Activated T-cell treated with anti-CD3 and anti-CD28 coated beads, Interleukin-2, amount 50 U/mL, for 72 hours (primary cell): ENCODE measurements at regions not wholly inside any gene's neighbourhood (a gene's known extent, or its start where the extent isn't known, plus 50 kb on each side); places are given as distances from the start of the nearest gene placed in this dataset.
A peak's percentile ranks its signal among the peaks of the same experiment; 100 is the strongest.

ENCODE experiments used
- ATAC-seq, 2 donors: fragments of 150-1000 bp; cut with Tn5 transposase; replicated peaks in 1 of 2; 2 replicates each; pipeline ENCODE4 v1.10.0; 2021; ENCODE audit warnings: moderate library complexity in 2 of 2, mild to moderate bottlenecking in 1 of 2
- DNase-seq, 2 donors: peaks; one replicate each; pipeline ENCODE4 v3.0.0; 2021 to 2022; ENCODE audit warnings: mixed read lengths in 1 of 2
- H3K27ac Mint-ChIP-seq: one replicate; pipeline ENCODE4 v1.8.0; 2022; ENCODE audit warnings: mild to moderate bottlenecking, moderate library complexity, mixed read lengths
- H3K27me3 Mint-ChIP-seq: one replicate; pipeline ENCODE4 v1.8.0; 2022; ENCODE audit warnings: low read depth, mixed read lengths
- H3K36me3 Mint-ChIP-seq, 2 donors: one replicate each; pipeline ENCODE4 v1.8.0; 2022; ENCODE audit warnings: mixed read lengths in 2 of 2, mild to moderate bottlenecking in 1 of 2; ENCODE audit not compliant: insufficient read depth in 2 of 2
- H3K4me1 Mint-ChIP-seq: one replicate; pipeline ENCODE4 v1.8.0; 2022; ENCODE audit warnings: low read depth, mixed read lengths
- H3K4me3 Mint-ChIP-seq, 2 donors: one replicate each; pipeline ENCODE4 v1.8.0; 2022; ENCODE audit warnings: mild to moderate bottlenecking in 2 of 2, mixed read lengths in 2 of 2, moderate library complexity in 2 of 2
- H3K9me3 Mint-ChIP-seq, 2 donors: one replicate each; pipeline ENCODE4 v1.8.0; 2022; ENCODE audit warnings: mixed read lengths in 2 of 2

GRCh38 chr5:159849437-159850083 lies 66.7 kb upstream of the ADRA1B start:
- Mint-ChIP-seq H3K36me3 (no peaks in the 10 kb centered on the region), H3K4me3 (no peak overlapping the region), H3K27ac (no peak overlapping the region), H3K27me3 (peaks cover 6% of the 10 kb centered on the region), H3K9me3 (peaks cover 0 to 1% of the 10 kb centered on the region in 2 donors), H3K4me1 (no peaks in the 10 kb centered on the region)
- ATAC-seq (no peak), DNase-seq (no peak)

GRCh38 chr5:159850160-159850559 lies 66.1 kb upstream of the ADRA1B start:
- no peak overlapping the region for H3K4me3 Mint-ChIP-seq
- no peaks in the 10 kb centered on the region for H3K4me1 Mint-ChIP-seq
- ATAC-seq = no peak
- peaks cover 6% of the 10 kb centered on the region for H3K27me3 Mint-ChIP-seq
- no peaks in the 10 kb centered on the region for H3K36me3 Mint-ChIP-seq
- no peak overlapping the region for H3K27ac Mint-ChIP-seq
- peaks cover 0 to 1% of the 10 kb centered on the region in 2 donors for H3K9me3 Mint-ChIP-seq
- no peak for DNase-seq

- no peak overlapping the region for H3K4me3 Mint-ChIP-seq
- ATAC-seq (no peak), DNase-seq (no peak)
- H3K27me3 Mint-ChIP-seq = peaks cover 5% of the 10 kb centered on the region
- no peaks in the 10 kb centered on the region for H3K4me1 Mint-ChIP-seq
- no peaks in the 10 kb centered on the region for H3K36me3 Mint-ChIP-seq
- no peak overlapping the region for H3K27ac Mint-ChIP-seq
- H3K9me3 Mint-ChIP-seq = peaks cover 0 to 1% of the 10 kb centered on the region in 2 donors
Measured at GRCh38 chr5:159851053-159851452, 65.2 kb upstream of the ADRA1B start.

GRCh38 chr5:159854916-159855315 lies 61.4 kb upstream of the ADRA1B start:
- Mint-ChIP-seq H3K9me3 (peaks cover 0 to 1% of the 10 kb centered on the region in 2 donors), H3K27me3 (peaks cover 17% of the 10 kb centered on the region), H3K36me3 (no peaks in the 10 kb centered on the region), H3K4me3 (no peak overlapping the region), H3K4me1 (no peaks in the 10 kb centered on the region), H3K27ac (no peak overlapping the region)
- ATAC-seq (no peak), DNase-seq (no peak)

GRCh38 chr5:159855476-159856191 lies 60.6 kb upstream of the ADRA1B start:
- Mint-ChIP-seq H3K36me3 (no peaks in the 10 kb centered on the region), H3K27me3 (peaks cover 20% of the 10 kb centered on the region), H3K4me3 (no peak overlapping the region), H3K27ac (no peak overlapping the region), H3K4me1 (no peaks in the 10 kb centered on the region), H3K9me3 (peaks cover 0 to 1% of the 10 kb centered on the region in 2 donors)
- ATAC-seq = no peak
- DNase-seq = no peak

- Mint-ChIP-seq H3K4me3 (no peak overlapping the region), H3K27me3 (peaks cover 31% of the 10 kb centered on the region), H3K27ac (no peak overlapping the region), H3K4me1 (no peaks in the 10 kb centered on the region), H3K36me3 (no peaks in the 10 kb centered on the region), H3K9me3 (no peaks in the 10 kb centered on the region)
- no peak for ATAC-seq
- DNase-seq = no peak
Measured at GRCh38 chr5:159858871-159859270, 57.4 kb upstream of the ADRA1B start.

- ATAC-seq = no peak
- Mint-ChIP-seq H3K4me1 (peaks cover 10% of the 10 kb centered on the region), H3K27ac (no peak overlapping the region), H3K4me3 (no peak overlapping the region), H3K27me3 (peaks cover 39% of the 10 kb centered on the region), H3K36me3 (no peaks in the 10 kb centered on the region), H3K9me3 (no peaks in the 10 kb centered on the region)
- no peak for DNase-seq
Measured at GRCh38 chr5:159861086-159861485, 55.2 kb upstream of the ADRA1B start.

GRCh38 chr5:159864885-159865691 lies 51.2 kb upstream of the ADRA1B start:
- peaks cover 10% of the 10 kb centered on the region for H3K4me1 Mint-ChIP-seq
- H3K4me3 Mint-ChIP-seq = peak overlapping the region in 1 of 2 donors; percentile 27
- ATAC-seq = peak; percentile 39 to 68

GRCh38 chr5:159866093-159866492 lies 50.2 kb upstream of the ADRA1B start:
- Mint-ChIP-seq H3K27me3 (peaks cover 62% of the 10 kb centered on the region), H3K27ac (no peak overlapping the region)

More at GRCh38 chr5:159864885-159865691, 51.2 kb upstream of the ADRA1B start:
- Mint-ChIP-seq H3K36me3 (no peaks in the 10 kb centered on the region), H3K9me3 (no peaks in the 10 kb centered on the region), H3K27ac (no peak overlapping the region), H3K27me3 (peaks cover 55% of the 10 kb centered on the region)
- no peak for DNase-seq

More at GRCh38 chr5:159866093-159866492, 50.2 kb upstream of the ADRA1B start:
- ATAC-seq (no peak), DNase-seq (no peak)
- H3K4me3 Mint-ChIP-seq = no peak overlapping the region
- H3K4me1 Mint-ChIP-seq = peaks cover 10% of the 10 kb centered on the region
- no peaks in the 10 kb centered on the region for H3K36me3 Mint-ChIP-seq
- H3K9me3 Mint-ChIP-seq = no peaks in the 10 kb centered on the region
